ENCODE measurements at regions not wholly inside any gene's neighbourhood (a gene's known extent, or its start where the extent isn't known, plus 50 kb on each side); places are given as distances from the start of the nearest gene placed in this dataset.

- in situ Hi-C loops (cut with MboI; ENCODE audit: low sequenced_read_pairs, unreplicated experiment): no loop called here
- no peak for DNase-seq (ENCODE audit: low spot score)
Measured at GRCh38 chr3:34005886-34006285, 207.5 kb downstream of the PDCD6IP start.

GRCh38 chr3:34008191-34008590 lies 209.8 kb downstream of the PDCD6IP start:
- no peak for TF ChIP-seq CTCF (IDR thresholded peaks at IDR 0.05; ENCODE audit: borderline replicate concordance, control extremely low read depth, extremely low read depth, insufficient read depth, missing control alignments)
- in situ Hi-C loops (cut with MboI; ENCODE audit: low sequenced_read_pairs, unreplicated experiment): no loop called here
- no peak for DNase-seq (ENCODE audit: low spot score)

More at GRCh38 chr3:34005886-34006285, 207.5 kb downstream of the PDCD6IP start:
- TF ChIP-seq CTCF (IDR thresholded peaks at IDR 0.05; ENCODE audit: borderline replicate concordance, control extremely low read depth, extremely low read depth, insufficient read depth, missing control alignments): no peak

GRCh38 chr3:34008836-34009809 lies 210.7 kb downstream of the PDCD6IP start:
- in situ Hi-C loops (cut with MboI; ENCODE audit: low sequenced_read_pairs, unreplicated experiment): no loop called here
- no peak for TF ChIP-seq CTCF (IDR thresholded peaks at IDR 0.05; ENCODE audit: borderline replicate concordance, control extremely low read depth, extremely low read depth, insufficient read depth, missing control alignments)
- no peak for DNase-seq (ENCODE audit: low spot score)

GRCh38 chr3:34011171-34012101 lies 213.0 kb downstream of the PDCD6IP start:
- in situ Hi-C loops (cut with MboI; ENCODE audit: low sequenced_read_pairs, unreplicated experiment): no loop called here
- no peak for TF ChIP-seq CTCF (IDR thresholded peaks at IDR 0.05; ENCODE audit: borderline replicate concordance, control extremely low read depth, extremely low read depth, insufficient read depth, missing control alignments)
- no peak for DNase-seq (ENCODE audit: low spot score)

- DNase-seq (ENCODE audit: low spot score): no peak
- TF ChIP-seq CTCF (IDR thresholded peaks at IDR 0.05; ENCODE audit: borderline replicate concordance, control extremely low read depth, extremely low read depth, insufficient read depth, missing control alignments): no peak
- in situ Hi-C loops (cut with MboI; ENCODE audit: low sequenced_read_pairs, unreplicated experiment): no loop called here
Measured at GRCh38 chr3:34012102-34012461, 213.7 kb downstream of the PDCD6IP start.

- in situ Hi-C loops (cut with MboI; ENCODE audit: low sequenced_read_pairs, unreplicated experiment): no loop called here
- TF ChIP-seq CTCF (IDR thresholded peaks at IDR 0.05; ENCODE audit: borderline replicate concordance, control extremely low read depth, extremely low read depth, insufficient read depth, missing control alignments): no peak
- DNase-seq (ENCODE audit: low spot score): no peak
Measured at GRCh38 chr3:34013818-34014570, 215.6 kb downstream of the PDCD6IP start.
